NCI-H226 (cell line): ENCODE measurements at regions not wholly inside any gene's neighbourhood (a gene's known extent, or its start where the extent isn't known, plus 50 kb on each side); places are given as distances from the start of the nearest gene placed in this dataset.
"Not testable (repeated sequence)": the region's sequence is repeated elsewhere in the genome, so short reads cannot be mapped to it uniquely, and the experiment has no call there.

ENCODE experiments used
- DNase-seq: peaks from one replicate; pipeline ENCODE4 v3.0.0-alpha.2; 2015

DNA sequence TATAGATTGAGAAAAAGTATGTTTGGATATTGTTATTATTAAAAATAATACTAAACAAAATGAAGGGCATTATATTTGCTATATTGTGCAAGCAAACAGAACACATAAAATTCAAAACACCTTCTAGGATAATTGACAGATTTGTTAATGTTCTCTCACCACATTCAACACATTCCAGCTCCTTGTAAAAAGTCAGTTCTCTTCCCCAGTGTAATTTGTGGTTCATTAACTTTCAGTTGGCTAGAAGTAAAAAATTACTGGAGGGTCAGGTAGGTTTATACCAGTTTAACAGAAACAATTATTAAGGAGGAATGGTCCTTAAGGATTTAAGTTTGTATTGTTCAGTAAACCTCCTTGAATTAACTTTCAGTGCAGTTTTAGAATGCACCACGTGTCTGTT lies 1235.3 kb upstream of the ADGRL2 start:
- DNase-seq: no peak

- peak; percentile 58 for DNase-seq
Measured at GRCh38 chr1:80542231-80542630, 1258.5 kb upstream of the ADGRL2 start.

DNA sequence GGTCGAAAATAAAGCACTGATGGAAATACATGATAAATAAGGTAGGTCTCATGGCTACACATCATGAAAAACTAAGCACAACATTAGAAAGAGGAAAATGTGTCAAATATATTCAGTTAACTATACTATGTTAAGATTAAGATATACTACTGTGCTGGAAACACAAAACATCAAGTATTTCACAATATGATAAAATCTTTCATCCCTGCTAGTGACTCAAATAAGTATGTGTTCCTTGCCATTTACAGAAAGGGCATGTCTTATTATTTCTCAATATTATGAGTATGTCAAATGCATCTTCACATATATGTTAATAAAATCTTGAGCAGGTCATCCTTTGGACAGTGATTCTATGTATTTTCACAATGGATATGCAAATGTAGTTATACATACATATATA lies 1260.1 kb upstream of the ADGRL2 start:
- DNase-seq: no peak

DNA sequence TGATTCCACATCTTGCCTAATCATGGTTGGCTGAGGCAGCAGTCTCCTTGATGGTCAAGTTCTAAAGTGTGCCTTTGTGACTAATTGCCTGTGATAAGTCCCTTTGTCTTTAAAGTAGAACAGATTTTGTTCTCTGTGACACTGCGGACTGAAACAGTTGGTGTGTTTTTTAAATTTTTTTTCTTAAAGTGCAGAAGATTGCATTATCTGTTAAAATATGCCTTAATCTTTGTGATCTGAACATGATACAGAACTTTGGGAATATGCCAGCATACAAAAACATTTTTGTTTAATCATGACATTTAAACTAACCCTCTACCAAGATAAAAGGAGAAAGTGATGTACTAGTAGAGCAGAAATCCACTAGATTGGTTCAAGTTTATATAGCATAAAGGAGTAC lies 1260.6 kb upstream of the ADGRL2 start:
- DNase-seq: no peak

- DNase-seq: not testable (repeated sequence)
Measured at GRCh38 chr1:80539298-80539697, 1261.4 kb upstream of the ADGRL2 start.

DNA sequence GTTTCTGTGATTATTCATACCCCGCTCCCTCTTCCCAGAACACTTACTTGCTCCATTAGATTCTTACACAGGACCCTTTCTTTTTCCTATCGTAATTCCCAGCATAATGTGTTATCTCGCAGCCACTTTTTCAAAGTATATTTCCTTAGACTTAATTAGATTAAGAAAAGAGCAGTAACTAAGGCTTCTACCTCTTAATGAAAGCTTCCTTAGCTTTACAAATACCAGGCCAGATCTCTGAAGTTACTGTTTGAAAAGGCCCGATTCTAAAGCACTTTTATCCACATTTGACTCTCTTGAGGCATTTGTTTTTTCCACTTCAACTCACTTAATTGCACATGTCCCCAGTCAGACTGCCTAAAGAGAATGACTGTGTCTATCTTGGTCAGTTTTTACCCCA lies 1264.3 kb upstream of the ADGRL2 start:
- no peak for DNase-seq

- no peak for DNase-seq
Measured at GRCh38 chr1:80535466-80535865, 1265.3 kb upstream of the ADGRL2 start.

DNA sequence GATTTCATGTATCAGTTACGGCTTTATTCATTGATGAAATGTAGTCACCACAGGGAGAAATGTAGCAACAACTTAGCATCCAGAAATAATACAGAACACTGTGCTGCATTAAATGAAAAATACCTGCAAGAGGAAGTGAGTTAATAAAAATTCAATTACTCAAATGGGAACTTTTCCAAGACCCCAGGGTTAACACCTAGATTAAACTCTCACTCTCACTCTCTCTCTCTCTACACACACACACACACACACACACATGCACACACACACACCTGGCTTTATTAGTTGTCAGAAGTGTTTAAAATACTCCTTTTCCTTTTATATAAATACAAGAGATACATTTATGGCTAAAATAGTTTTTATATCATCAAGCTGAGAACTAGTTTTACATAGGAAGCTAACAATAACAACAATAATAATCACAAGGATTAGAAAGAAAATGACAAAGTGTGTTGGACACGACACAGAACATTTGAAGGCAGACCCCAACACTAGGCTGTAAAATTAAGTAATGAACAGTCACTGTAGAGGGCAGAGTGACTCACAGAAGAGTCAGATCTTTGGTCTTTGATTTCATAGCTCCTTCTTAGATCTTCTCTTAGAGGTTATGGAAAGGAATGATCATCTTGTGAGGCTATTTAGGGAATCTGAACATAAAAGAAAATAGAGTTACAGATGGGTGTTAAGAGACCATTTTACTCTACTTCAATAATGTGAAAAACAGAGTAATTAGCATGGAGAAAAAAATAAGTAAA lies 1266.0 kb upstream of the ADGRL2 start:
- DNase-seq: peak; percentile 46

- DNase-seq: no peak
Measured at GRCh38 chr1:80533775-80534334, 1266.9 kb upstream of the ADGRL2 start.

DNA sequence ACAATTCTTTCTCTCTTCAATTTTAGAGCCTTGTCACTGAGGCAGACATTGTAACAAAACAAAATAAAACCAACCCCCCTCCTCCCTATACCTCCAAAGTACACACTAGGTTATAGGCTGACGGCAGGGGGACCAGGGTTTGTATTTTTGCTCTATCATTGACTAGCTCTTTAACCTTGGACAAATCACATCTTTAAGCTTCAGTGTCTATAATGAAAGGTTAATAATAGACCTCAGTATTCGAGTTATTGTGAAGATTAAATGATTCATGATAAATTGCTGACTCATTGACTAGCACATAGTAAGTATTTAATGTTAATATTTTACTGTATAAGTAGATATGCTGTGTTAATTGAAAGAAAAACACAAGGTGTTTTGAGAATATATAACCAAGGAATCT lies 1267.6 kb upstream of the ADGRL2 start:
- DNase-seq: no peak

DNA sequence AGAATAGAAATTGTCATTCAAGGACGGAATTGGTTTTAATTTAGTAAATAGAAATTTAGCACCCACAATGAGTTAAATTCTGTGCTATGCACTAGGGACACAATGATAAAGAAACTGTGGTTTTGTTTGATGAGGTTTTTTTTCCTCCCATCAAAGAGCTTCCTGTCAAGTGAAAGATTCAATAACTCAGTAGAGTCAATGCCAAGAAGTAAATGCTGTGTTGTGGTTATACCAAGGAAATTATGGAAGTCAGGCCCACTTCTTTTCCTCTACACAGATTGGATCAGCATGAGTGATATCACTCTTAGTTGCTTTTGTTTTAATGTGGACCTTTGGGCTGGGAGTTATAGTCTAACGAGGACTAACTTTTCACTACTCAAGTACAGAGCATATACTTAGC lies 1269.6 kb upstream of the ADGRL2 start:
- peak; percentile 53 for DNase-seq

GRCh38 chr1:80529546-80529945 lies 1271.2 kb upstream of the ADGRL2 start:
- no peak for DNase-seq

GRCh38 chr1:80523861-80524260 lies 1276.9 kb upstream of the ADGRL2 start:
- DNase-seq: no peak

- DNase-seq: not testable (repeated sequence)
Measured at GRCh38 chr1:80523071-80523470, 1277.7 kb upstream of the ADGRL2 start.

DNA sequence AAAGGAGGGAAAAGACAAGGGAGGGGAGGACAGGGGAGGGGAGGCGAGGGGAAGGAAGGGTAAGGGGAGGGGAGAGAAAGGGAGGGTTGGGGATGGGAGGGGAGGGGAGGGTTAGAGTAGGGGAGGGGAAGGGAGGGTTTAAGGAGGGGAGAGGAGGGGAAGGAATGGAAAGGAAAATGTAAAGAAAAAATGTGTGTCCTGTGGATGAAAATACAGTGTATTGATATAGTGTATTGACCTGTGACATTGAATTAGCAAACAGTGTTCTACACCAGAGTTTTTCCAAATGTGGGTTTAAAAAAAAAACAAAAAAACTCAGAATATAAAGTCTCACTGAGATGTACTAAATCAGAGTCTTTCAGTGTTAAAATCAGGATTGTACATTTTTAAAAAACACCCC lies 1279.8 kb upstream of the ADGRL2 start:
- no peak for DNase-seq

- DNase-seq: no peak
Measured at GRCh38 chr1:80517062-80517461, 1283.7 kb upstream of the ADGRL2 start.

- DNase-seq: no peak
Measured at GRCh38 chr1:80509965-80510522, 1290.7 kb upstream of the ADGRL2 start.

GRCh38 chr1:80506216-80506615 lies 1294.5 kb upstream of the ADGRL2 start:
- no peak for DNase-seq

- DNase-seq: peak; percentile 71
Measured at GRCh38 chr1:80498673-80499072, 1302.1 kb upstream of the ADGRL2 start.

DNA sequence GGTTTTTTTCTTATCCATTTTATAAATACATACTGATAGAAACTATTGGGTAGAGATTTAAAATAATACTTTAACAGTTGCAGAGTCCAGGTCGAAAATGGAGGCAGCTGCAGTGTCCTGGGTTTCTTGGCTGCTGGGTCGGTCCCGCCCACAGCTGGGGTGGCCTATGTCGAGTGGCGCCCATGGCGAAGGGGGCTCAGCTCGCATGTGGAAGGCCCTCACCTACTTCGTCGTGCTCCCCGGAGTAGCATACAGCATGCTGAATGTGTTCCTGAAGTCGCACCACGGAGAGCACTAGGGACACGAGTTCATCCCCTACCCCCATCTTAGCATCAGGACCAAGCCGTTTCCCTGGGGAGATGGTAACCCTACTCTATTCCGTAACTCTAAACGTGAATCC lies 1304.9 kb upstream of the ADGRL2 start:
- no peak for DNase-seq

DNA sequence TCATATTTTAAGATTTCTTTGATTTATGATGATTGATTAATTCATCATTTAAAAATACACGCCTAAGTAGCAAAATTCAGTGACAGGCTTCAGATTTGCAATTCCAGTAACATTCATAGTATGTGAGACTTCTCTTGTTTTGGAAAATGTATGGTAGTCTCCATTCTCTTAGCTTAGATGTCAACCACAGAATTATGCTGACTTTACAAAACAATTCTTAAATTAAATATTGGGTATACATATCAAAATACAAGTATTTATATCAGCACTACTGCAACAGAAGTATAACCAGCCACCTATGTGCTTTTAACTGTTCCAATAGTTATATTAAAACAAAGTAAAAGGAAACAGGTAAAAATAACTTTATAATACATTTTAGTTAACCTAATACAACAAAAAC lies 1328.6 kb upstream of the ADGRL2 start:
- DNase-seq: no peak

- no peak for DNase-seq
Measured at GRCh38 chr1:80468356-80468755, 1332.4 kb upstream of the ADGRL2 start.

- no peak for DNase-seq
Measured at GRCh38 chr1:80462006-80462405, 1338.7 kb upstream of the ADGRL2 start.

DNA sequence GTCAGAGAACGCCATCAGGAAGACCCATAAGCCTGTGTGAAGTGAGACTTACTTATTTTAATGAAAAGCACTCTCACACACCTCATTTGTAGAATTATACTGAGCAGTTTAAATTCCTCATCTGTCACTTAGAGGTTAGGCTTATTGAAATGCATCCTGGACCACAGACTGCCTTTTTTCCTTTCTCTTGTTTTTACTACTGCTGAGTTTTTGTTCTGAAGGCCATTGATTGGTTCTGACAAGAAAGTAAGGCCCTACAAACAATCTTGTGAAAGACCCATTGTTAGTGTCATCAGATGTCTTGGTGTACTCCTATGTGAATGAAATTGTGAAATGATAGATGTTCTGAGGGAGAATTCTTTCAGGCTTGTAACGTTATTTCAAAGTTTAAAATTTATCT lies 1343.3 kb upstream of the ADGRL2 start:
- no peak for DNase-seq

DNA sequence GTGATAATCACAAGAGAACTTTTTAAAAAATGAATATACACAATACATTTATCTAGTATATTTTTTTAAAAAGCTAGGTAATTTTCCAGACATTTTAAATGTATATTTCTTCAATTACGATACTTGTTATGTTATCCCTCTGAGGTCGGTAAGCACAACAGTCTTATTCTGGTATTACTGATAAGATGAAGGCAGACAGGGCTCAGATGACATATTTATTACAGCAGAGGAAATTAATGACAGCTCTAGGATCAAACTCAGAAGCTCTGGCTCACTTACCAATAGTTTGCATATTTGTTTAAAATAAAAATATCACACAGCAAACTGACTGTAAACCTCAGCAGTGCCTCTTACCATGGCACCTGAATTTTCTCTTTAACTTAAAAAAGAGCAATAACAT lies 1347.0 kb upstream of the ADGRL2 start:
- no peak for DNase-seq
